CD4-positive, alpha-beta T cell treated with Interleukin-6 for 4 hours (primary cell): ENCODE measurements at regions not wholly inside any gene's neighbourhood (a gene's known extent, or its start where the extent isn't known, plus 50 kb on each side); places are given as distances from the start of the nearest gene placed in this dataset.

Experiments
- DNase-seq: peaks from one replicate; pipeline ENCODE4 v3.0.0-alpha.2; 2020; ENCODE audit warnings: mixed read lengths

GRCh38 chr10:124225467-124226270 lies 132.3 kb upstream of the CHST15 start:
- no peak for DNase-seq

DNA sequence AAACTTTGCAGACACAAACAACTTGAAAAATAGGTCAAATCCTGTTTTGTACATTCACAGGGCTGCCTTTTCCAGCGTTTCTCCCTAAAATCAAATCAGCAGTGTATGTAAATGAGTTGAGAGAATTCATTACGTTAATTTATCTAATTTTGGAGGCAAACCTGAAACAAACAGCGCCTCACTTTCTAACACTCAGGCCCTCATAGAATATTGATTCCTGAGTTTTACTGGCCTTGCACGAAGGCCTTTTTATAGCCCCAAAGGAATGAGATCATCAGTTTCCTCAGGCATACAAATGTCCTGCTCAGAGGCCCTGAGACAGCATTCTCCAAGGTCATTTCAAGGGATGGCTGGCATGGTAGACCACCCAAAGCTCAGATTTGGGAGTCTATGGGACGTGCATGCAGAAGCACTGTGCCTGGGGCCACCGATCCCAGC lies 131.7 kb upstream of the CHST15 start:
- DNase-seq: no peak

GRCh38 chr10:124224331-124225028 lies 131.1 kb upstream of the CHST15 start:
- DNase-seq: no peak

- no peak for DNase-seq
Measured at GRCh38 chr10:124223711-124224085, 130.3 kb upstream of the CHST15 start.

DNA sequence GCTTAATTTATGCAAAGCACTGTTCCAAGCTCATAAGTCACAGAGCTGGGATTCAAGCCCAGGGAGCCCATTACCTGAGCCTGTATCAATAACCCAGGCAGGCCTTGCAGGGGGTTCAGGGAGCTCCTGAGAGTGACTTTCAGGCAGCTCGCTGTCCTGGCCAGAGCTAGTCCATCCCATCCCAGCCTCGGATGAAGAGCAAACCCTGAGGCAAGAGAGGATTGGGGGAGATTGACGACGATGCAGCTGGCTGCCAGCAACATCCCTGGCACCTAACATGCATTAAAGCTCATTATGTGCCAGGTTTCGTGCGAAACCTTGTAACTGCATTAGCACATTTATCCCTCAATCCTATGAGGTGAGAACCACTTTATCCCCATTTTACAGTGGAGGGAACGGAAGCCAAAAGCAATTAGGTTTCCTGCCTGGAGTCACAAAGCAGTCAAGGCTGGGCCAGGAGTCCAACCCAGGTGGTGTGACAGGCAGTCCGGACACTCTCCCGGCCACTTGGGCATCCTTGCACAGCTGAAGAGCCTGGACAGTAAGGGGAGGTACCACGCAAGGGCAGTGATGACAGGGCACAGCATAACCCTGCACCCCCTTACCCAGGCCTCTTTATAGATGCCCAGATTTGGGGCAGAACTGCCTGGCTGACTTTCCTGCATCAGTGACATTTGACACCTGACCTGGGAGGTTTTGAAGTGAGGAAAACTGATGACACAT lies 129.8 kb upstream of the CHST15 start:
- DNase-seq: no peak

- no peak for DNase-seq
Measured at GRCh38 chr10:124222318-124222987, 129.1 kb upstream of the CHST15 start.

GRCh38 chr10:124221356-124222317 lies 128.2 kb upstream of the CHST15 start:
- DNase-seq: no peak

DNA sequence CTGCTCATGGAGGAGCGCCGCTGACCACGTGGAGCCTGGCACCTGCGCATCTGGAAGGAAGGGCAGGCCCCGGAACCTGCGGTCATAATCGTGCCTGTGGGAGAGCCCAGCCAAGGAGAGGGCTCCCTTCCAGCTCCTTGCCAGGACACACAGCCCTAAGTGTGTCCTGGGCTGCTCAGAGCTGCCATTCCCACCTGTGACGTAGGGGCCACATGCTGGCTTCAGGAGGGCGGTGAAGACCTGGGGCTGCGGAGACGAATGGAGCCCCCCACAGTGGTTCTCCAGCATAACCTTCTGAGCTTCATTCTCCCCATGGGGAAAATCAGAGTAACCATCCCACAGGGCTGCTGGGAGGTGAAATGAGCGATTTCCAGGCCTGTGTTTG lies 127.6 kb upstream of the CHST15 start:
- DNase-seq: no peak

DNA sequence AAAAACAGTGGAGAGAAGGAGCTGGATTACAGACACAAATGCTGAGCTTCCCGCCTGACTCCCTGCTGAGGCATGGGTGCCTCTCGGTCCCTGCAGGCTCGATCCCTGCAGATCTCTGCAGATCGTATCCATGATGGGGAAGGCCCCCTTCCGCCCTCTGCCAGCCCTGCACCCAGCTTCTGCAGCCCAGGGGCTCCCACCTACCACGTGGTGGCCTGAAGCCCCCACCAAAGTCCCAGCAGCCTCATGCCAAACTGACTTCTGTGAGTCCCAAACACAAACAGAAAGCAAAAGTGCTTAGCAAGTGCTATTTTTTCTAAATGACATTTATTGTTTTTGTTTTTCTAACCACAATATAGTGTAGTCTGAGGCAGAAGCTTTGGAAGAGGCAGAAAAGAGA lies 127.1 kb upstream of the CHST15 start:
- no peak for DNase-seq

DNA sequence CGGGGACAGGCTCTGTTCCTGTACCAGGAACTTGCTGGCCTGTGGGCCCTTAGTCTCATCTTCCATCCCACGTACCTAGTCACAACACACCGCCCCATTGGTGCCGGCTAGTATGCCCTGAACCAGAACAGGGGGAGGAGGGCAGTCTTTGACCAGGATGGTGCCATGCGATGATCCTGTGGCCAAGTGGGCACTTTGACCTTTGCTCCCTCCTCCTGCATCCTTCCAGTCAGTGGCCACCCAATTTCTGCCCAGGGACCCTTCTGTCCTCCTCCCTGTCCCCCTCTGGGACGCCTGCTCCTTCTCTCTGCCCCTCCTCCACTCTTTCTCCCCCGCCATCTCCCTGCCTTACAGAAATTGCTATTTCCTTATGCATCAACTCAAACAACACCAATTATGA lies 126.3 kb upstream of the CHST15 start:
- no peak for DNase-seq

GRCh38 chr10:124219062-124219461 lies 125.7 kb upstream of the CHST15 start:
- no peak for DNase-seq

DNA sequence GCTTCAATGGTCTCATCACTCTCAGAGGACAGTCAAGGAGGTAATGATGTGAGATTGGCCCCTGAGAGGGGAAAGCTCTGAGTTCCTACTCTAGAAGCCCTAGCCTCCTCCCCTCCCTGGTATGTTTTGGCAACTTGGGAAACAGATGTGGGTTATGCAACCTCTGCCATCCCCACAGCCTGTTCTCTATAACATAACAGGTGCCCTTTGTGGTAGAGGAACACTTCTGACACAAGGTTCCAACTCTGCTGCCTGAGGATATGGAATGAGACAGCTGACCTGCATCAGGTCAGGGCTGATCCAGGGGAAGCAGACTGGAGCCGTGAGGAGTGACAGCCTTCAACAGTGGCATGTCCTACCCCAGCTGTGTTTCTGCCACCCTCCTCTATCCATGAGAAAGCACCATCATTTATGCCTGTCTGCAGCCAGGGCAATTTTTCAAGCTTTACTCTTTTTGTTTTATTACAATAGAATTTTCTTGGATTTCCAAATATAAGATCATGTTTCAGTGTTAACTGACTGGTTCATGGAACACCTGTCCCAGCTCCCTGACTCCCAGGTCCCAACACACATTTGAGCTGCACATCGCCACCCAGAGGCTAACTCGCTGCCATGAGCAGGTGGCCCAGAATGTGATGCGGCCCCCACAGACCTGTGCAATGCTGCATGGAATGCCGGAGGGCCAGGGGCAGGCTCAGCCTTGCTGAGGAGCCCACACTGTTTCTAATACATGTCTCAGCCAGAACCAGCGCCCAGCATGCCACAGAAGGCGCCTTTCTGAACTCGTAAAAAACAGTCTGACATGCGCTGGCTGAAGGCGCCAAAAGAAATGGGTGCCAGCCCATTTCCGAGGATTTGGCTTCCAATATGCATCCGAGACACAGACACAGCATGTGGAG lies 124.8 kb upstream of the CHST15 start:
- DNase-seq: no peak

GRCh38 chr10:124217031-124217430 lies 123.6 kb upstream of the CHST15 start:
- no peak for DNase-seq

DNA sequence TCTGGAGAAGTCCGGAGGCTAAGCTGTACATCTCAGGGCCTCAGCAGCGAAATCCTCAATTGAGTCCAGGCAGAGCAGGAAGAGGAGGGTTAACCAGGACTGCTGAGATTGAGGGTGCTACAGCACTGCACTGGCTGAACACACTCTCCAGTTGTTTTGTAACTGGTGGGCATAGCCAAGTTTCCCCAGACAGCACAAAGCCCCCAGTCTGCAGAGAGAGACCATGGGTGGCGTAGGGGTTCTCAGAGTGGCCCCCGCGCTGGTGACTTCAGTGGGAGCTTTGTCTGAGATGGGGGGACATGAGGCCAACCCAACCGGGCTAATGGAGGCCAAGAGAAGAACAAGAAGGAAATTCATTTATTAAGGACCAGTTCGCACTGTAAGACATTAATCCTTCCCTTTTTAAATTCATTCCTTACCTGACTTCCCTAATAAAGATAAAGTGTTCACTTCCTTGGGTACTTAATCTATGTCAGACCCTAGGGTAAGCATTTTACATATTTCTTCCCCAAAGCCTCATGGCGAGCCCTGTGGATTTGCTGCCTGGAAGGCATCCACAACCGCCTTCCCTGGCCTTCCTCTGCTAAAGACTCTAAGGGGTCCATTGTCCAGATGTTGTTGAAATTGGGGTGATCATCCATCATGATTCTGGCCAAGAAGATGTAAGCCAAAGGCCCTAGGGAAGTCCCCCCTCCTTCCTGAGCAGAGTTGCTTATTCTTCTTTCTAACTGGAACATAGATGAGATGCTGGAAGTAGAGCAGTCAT lies 121.4 kb upstream of the CHST15 start:
- no peak for DNase-seq

DNA sequence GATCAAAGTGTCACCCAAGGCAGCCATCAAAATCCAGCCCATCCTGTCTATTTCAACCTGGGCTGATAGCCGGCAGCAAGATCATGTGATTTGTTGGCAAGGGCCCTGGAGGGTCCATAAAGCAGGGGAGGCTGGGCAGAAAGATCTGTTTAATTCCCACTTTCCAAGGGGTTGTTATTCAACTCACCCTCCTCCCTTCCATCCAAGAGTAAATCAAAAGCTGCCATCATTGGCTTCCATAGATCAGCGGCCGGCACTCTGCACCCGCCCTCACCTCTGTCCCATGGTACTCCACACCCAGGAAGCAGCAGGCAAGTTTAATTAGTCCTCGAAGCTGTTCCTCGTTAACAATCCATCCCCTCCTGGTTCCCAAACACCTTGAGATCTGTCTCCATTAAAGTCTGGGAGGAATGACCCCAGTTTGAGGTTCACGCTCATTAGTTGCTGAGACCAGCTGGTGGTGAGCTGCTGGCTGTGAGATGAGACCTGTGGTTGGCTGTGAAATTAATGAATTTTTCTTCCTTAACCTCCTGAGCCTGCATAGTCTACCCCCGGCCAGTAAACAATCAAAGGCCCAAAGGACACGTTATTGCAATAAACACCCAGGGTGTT lies 120.6 kb upstream of the CHST15 start:
- DNase-seq: no peak

DNA sequence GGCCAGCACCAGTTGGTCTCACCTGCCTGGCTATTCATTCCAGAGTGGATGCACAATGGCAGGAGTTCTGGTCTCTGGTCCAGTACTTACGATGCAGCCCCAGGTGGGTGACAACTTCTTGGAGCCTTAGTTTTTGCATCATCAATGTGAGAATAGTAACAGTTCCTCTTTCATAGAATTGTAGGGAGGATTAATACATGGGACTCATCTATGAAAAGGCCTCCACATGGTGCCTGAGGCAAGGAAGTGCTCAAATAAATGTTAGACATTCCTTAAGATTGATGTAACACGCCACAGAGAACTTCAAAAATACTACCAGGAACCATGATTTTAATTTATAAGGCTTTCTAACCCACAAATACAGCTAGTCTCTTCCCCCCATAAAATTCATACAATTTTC lies 120.1 kb upstream of the CHST15 start:
- DNase-seq: no peak

- DNase-seq: no peak
Measured at GRCh38 chr10:124212702-124213101, 119.3 kb upstream of the CHST15 start.

GRCh38 chr10:124211921-124212320 lies 118.5 kb upstream of the CHST15 start:
- DNase-seq: no peak

DNA sequence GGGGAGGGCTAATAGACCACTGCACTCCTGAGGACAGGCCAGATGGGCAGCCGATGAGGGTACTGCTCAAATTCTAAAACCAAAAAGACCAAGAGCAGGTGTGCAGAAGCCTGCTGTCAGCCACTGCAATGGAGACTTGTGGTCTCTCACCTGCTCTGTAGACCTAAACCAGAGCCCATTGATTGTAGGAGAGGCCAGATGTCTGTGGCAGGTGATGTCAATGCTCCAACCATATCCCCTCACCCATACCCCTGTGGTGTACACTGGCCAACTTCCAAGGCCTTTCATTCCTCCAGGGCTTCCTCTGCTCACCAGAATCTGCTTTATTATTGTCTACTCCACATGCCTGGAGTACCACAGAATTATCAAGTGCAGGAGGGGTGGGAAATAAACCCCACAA lies 116.9 kb upstream of the CHST15 start:
- DNase-seq: no peak

- DNase-seq: no peak
Measured at GRCh38 chr10:124207391-124207790, 114.0 kb upstream of the CHST15 start.
